ENCODE measurements at regions not wholly inside any gene's neighbourhood (a gene's known extent, or its start where the extent isn't known, plus 50 kb on each side); places are given as distances from the start of the nearest gene placed in this dataset.

DNA sequence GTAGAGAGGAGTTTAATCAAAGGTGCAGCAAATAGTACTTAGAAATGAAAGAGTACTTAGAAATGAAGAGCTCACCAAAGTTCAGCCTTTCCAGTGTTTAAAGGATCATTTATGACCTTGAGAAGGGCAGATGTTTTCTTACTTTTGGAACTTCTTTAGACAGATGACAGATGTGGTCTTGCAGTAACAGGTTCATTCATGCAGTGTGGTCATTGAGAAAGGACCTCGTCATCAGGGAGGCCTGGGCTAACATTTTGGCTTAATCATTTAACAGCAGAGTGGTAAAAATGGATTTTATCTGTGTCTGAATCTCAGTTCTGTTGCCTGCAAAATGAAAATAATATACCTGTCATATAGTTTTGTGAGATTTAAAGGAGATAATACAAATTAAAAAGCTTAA, 75.1 kb upstream of the NT5C1B start:
- TF ChIP-seq, protein P1, sequence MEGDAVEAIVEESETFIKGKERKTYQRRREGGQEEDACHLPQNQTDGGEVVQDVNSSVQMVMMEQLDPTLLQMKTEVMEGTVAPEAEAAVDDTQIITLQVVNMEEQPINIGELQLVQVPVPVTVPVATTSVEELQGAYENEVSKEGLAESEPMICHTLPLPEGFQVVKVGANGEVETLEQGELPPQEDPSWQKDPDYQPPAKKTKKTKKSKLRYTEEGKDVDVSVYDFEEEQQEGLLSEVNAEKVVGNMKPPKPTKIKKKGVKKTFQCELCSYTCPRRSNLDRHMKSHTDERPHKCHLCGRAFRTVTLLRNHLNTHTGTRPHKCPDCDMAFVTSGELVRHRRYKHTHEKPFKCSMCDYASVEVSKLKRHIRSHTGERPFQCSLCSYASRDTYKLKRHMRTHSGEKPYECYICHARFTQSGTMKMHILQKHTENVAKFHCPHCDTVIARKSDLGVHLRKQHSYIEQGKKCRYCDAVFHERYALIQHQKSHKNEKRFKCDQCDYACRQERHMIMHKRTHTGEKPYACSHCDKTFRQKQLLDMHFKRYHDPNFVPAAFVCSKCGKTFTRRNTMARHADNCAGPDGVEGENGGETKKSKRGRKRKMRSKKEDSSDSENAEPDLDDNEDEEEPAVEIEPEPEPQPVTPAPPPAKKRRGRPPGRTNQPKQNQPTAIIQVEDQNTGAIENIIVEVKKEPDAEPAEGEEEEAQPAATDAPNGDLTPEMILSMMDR (IDR thresholded peaks at IDR 0.05; ENCODE audit: poor library complexity, severe bottlenecking): no peak
- TF ChIP-seq, protein P2, sequence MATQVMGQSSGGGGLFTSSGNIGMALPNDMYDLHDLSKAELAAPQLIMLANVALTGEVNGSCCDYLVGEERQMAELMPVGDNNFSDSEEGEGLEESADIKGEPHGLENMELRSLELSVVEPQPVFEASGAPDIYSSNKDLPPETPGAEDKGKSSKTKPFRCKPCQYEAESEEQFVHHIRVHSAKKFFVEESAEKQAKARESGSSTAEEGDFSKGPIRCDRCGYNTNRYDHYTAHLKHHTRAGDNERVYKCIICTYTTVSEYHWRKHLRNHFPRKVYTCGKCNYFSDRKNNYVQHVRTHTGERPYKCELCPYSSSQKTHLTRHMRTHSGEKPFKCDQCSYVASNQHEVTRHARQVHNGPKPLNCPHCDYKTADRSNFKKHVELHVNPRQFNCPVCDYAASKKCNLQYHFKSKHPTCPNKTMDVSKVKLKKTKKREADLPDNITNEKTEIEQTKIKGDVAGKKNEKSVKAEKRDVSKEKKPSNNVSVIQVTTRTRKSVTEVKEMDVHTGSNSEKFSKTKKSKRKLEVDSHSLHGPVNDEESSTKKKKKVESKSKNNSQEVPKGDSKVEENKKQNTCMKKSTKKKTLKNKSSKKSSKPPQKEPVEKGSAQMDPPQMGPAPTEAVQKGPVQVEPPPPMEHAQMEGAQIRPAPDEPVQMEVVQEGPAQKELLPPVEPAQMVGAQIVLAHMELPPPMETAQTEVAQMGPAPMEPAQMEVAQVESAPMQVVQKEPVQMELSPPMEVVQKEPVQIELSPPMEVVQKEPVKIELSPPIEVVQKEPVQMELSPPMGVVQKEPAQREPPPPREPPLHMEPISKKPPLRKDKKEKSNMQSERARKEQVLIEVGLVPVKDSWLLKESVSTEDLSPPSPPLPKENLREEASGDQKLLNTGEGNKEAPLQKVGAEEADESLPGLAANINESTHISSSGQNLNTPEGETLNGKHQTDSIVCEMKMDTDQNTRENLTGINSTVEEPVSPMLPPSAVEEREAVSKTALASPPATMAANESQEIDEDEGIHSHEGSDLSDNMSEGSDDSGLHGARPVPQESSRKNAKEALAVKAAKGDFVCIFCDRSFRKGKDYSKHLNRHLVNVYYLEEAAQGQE (IDR thresholded peaks at IDR 0.05; ENCODE audit: borderline replicate concordance): no peak
- TF ChIP-seq EZH2 (IDR thresholded peaks at IDR 0.05; ENCODE audit: borderline replicate concordance, insufficient read depth, low read length, poor library complexity, severe bottlenecking): no peak

Data from neural cell (in vitro differentiated cells).